Tibial nerve (tissue), 4 donors: ENCODE measurements at regions not wholly inside any gene's neighbourhood (a gene's known extent, or its start where the extent isn't known, plus 50 kb on each side); places are given as distances from the start of the nearest gene placed in this dataset.

Source experiments
- DNase-seq, 2 donors: peaks; one replicate each; pipeline ENCODE4 v3.0.0-alpha.2; 2019; ENCODE audit warnings: low spot score in 2 of 2
- H3K27ac ChIP-seq, 4 donors: fragments of 200-600 bp; sonication (generic) in 3 of 4; one replicate each; pipeline ENCODE4 v1.5.1; 2017 to 2019; ENCODE audit warnings: mild to moderate bottlenecking in 1 of 4
- H3K27me3 ChIP-seq, 2 donors: fragments of 200-600 bp; sonication (generic) in 1 of 2; one replicate each; pipeline versions ENCODE4 v1.5.1 to v1.6.0; 2017 to 2019
- H3K36me3 ChIP-seq, 3 donors: fragments of 200-600 bp; sonication (generic); one replicate each; pipeline ENCODE4 v1.5.1; 2018 to 2019
- H3K4me1 ChIP-seq, 4 donors: fragments of 200-600 bp; sonication (generic) in 3 of 4; one replicate each; pipeline ENCODE4 v1.5.1; 2017 to 2019
- H3K4me3 ChIP-seq, 4 donors: fragments of 200-600 bp; sonication (generic) in 3 of 4; one replicate each; pipeline ENCODE4 v1.5.1; 2017 to 2019; ENCODE audit warnings: mild to moderate bottlenecking in 1 of 4, moderate library complexity in 1 of 4
- H3K9me3 ChIP-seq, 4 donors: fragments of 200-600 bp; sonication (generic) in 3 of 4; one replicate each; pipeline ENCODE4 v1.5.1; 2017 to 2019
- CTCF ChIP-seq, 5 experiments: fragments of 200-600 bp in 3 of 5; fragments of 450-650 bp in 2 of 5; sonication (generic) in 3 of 5; IDR thresholded peaks; one replicate each; pipeline ENCODE4 v1.5.1; 2016 to 2019; ENCODE audit warnings: antibody characterized with exemption in 5 of 5, mild to moderate bottlenecking in 3 of 5, moderate library complexity in 2 of 5
- EP300 ChIP-seq, 2 donors: sonication (generic); formaldehyde crosslinking; IDR thresholded peaks; one replicate each; pipeline ENCODE4 v1.6.1; 2017; ENCODE audit warnings: antibody characterized with exemption in 2 of 2, mild to moderate bottlenecking in 1 of 2
- POLR2A ChIP-seq, 2 donors: fragments of 450-650 bp; IDR thresholded peaks; one replicate each; pipeline ENCODE4 v1.6.1; 2017; ENCODE audit warnings: antibody characterized with exemption in 2 of 2, mild to moderate bottlenecking in 2 of 2, moderate library complexity in 2 of 2
- WGBS, 2 donors: methylation state at CpG; one replicate each; pipeline ENCODE4 v1.1.5; 2018; 5-methylcytosine and 5-hydroxymethylcytosine counted together

GRCh38 chr12:25384893-25385248 lies 134.1 kb upstream of the KRAS start:
- no peak for DNase-seq
- TF ChIP-seq POLR2A (IDR thresholded peaks at IDR 0.05) (no peak), CTCF (IDR thresholded peaks at IDR 0.05) (no peak), EP300 (IDR thresholded peaks at IDR 0.05) (no peak)
- WGBS, 2 donors, result 9 to 10% methylated on average over 11 to 14 of the region's 14 CpGs
- Histone ChIP-seq H3K4me1 (peaks cover 0 to 7% (median 6%) of the 10 kb centered on the region in 4 donors), H3K4me3 (peak overlapping the region; percentile 73 to 86 (median 80)), H3K9me3 (peaks cover 0 to under 1% (median 0%) of the 10 kb centered on the region in 4 donors), H3K27me3 (no peaks in the 10 kb centered on the region), H3K27ac (peak overlapping the region; percentile 99 to 100 (median 99)), H3K36me3 (no peaks in the 10 kb centered on the region)

- peak overlapping the region; percentile 73 to 86 (median 80) for H3K4me3 ChIP-seq
- no peak for DNase-seq
- TF ChIP-seq POLR2A (IDR thresholded peaks at IDR 0.05) (no peak), EP300 (IDR thresholded peaks at IDR 0.05) (no peak), CTCF (IDR thresholded peaks at IDR 0.05) (no peak)
These were observed 133.5 kb upstream of the KRAS start for GRCh38 chr12:25384038-25384892.

GRCh38 chr12:25382311-25383106 lies 131.8 kb upstream of the KRAS start:
- peak overlapping the region in 1 of 4 donors; percentile 27 for H3K27ac ChIP-seq
- H3K9me3 ChIP-seq, result no peaks in the 10 kb centered on the region
- H3K4me1 ChIP-seq, result peaks cover 0 to 7% (median 6%) of the 10 kb centered on the region in 4 donors
- no peaks in the 10 kb centered on the region for H3K36me3 ChIP-seq
- no peak overlapping the region for H3K4me3 ChIP-seq
- no peak for DNase-seq
- 75 to 78% methylated on average over 7 of the region's 7 CpGs for WGBS, 2 donors
- no peaks in the 10 kb centered on the region for H3K27me3 ChIP-seq
- TF ChIP-seq POLR2A (IDR thresholded peaks at IDR 0.05) (no peak), EP300 (IDR thresholded peaks at IDR 0.05) (no peak), CTCF (IDR thresholded peaks at IDR 0.05) (no peak)

More at GRCh38 chr12:25384038-25384892, 133.5 kb upstream of the KRAS start:
- 86% methylated on average over 18 of the region's 18 CpGs for WGBS, 2 donors
- Histone ChIP-seq H3K36me3 (no peaks in the 10 kb centered on the region), H3K9me3 (no peaks in the 10 kb centered on the region), H3K27me3 (no peaks in the 10 kb centered on the region), H3K27ac (peak overlapping the region; percentile 99 to 100 (median 99)), H3K4me1 (peaks cover 0 to 7% (median 6%) of the 10 kb centered on the region in 4 donors)

- no peak for TF ChIP-seq CTCF (IDR thresholded peaks at IDR 0.05)
- no peak for TF ChIP-seq EP300 (IDR thresholded peaks at IDR 0.05)
- no peak for TF ChIP-seq POLR2A (IDR thresholded peaks at IDR 0.05)
- Histone ChIP-seq H3K27me3 (no peaks in the 10 kb centered on the region), H3K4me1 (peaks cover 0 to 10% (median 0%) of the 10 kb centered on the region in 4 donors), H3K4me3 (no peak overlapping the region), H3K36me3 (no peaks in the 10 kb centered on the region), H3K27ac (no peak overlapping the region), H3K9me3 (no peaks in the 10 kb centered on the region)
- no peak for DNase-seq
- 63% methylated on average over 5 of the region's 5 CpGs for WGBS, 2 donors
These were observed 126.9 kb upstream of the KRAS start for GRCh38 chr12:25377469-25378177.
